ENCODE measurements at regions not wholly inside any gene's neighbourhood (a gene's known extent, or its start where the extent isn't known, plus 50 kb on each side); places are given as distances from the start of the nearest gene placed in this dataset.
"Not testable (repeated sequence)": the region's sequence is repeated elsewhere in the genome, so short reads cannot be mapped to it uniquely, and the experiment has no call there.

- intact Hi-C loops (cut with DNase I): no loop called here
- ATAC-seq (no peak), DNase-seq (ENCODE audit: low spot score) (no peak)
Observed at GRCh38 chr5:164115420-164115819, 610.0 kb downstream of the MAT2B start.

- DNase-seq (ENCODE audit: low spot score): no peak
- intact Hi-C loops (cut with DNase I): no loop called here
- ATAC-seq: no peak
Observed at GRCh38 chr5:164119806-164120447, 614.5 kb downstream of the MAT2B start.

DNA sequence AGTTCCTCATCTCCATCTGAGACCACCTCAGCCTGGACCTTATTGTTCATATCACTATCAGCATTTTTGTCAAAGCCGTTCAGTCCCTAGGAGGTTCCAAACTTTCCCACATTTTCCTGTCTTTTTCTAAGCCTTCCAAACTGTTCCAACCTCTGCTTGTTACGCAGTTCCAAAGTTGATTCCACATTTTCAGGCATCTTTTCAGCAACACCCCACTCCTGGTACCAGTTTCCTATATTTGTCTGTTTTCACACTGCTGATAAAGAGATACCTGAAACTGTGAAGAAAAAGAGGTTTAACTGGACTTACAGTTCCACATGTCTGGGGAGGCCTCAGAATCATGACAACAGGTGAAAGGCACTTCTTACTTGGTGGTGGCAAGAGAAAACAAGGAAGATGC lies 622.1 kb downstream of the MAT2B start:
- DNase-seq (ENCODE audit: low spot score): no peak
- no peak for ATAC-seq
- intact Hi-C loops (cut with DNase I): no loop called here

GRCh38 chr5:164132358-164132757 lies 626.9 kb downstream of the MAT2B start:
- DNase-seq (ENCODE audit: low spot score): no peak
- intact Hi-C loops (cut with DNase I): no loop called here
- no peak for ATAC-seq

DNA sequence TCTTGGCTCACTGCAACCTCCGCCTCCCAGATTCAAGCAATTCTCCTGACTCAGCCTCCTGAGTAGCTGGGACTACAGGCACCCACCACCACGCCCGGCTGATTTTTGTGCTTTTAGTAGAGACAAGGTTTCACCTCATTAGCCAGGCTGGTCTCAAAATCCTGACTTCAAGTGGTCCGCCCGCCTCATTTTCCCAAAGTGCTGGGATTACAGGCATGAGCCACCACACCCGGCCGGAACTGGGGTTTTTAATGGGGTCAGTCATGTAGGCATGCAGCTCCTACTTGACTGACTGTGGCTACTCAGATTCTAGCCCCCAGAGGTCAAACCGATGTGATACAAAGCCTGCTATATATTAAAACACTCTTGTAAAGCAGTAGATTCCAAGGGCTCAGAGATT lies 631.7 kb downstream of the MAT2B start:
- DNase-seq (ENCODE audit: low spot score) (no peak), ATAC-seq (no peak)
- intact Hi-C loops (cut with DNase I): no loop called here

DNA sequence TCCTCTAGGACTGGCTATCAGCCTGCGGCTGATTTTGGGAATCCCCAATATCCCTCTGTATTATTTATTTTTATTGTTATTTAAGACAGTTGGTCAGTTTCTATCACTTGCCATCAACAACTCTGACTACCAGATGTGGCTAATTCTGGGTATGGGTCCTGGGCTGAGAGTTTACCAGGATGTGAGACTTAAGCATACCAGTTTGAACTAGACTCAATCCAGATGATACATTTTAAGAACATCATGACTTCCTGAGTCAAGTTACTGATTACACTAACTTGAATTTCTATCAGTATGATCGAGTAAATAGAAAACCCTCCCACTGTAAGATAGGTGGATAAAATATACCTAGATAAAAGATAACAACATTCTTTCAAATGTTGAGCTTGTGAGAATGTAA lies 634.0 kb downstream of the MAT2B start:
- intact Hi-C loops (cut with DNase I): no loop called here

DNA sequence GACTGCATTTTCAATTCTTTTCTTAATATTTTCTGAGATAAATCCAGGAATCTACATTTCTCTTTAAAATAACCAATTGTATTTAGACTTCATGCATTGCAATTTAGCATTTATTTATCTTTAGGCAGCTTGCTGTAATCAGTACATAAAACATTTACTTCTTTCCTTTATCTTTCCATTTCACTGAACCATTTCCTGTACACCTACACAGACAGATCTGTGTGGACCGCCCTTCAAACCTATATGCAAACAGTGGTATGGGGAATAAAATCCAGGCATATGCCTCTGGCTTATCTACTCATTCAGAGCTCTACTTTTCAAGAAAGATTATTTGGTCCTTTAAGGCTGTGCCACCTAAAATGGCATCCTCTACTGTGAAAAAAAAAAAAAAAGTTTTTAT lies 640.0 kb downstream of the MAT2B start:
- ATAC-seq (no peak), DNase-seq (ENCODE audit: low spot score) (no peak)
- intact Hi-C loops (cut with DNase I): no loop called here

More for the DNA sequence above, 634.0 kb downstream of the MAT2B start:
- ATAC-seq (no peak), DNase-seq (ENCODE audit: low spot score) (no peak)

- intact Hi-C loops (cut with DNase I): no loop called here
- ATAC-seq: no peak
Observed at GRCh38 chr5:164146223-164146622, 640.8 kb downstream of the MAT2B start.

GRCh38 chr5:164148292-164148691 lies 642.9 kb downstream of the MAT2B start:
- intact Hi-C loops (cut with DNase I): no loop called here
- DNase-seq (ENCODE audit: low spot score) (no peak), ATAC-seq (no peak)

More at GRCh38 chr5:164146223-164146622, 640.8 kb downstream of the MAT2B start:
- no peak for DNase-seq (ENCODE audit: low spot score)

- ATAC-seq; intact Hi-C loops (cut with DNase I); DNase-seq (ENCODE audit: low spot score): not testable (repeated sequence)
Observed at GRCh38 chr5:164152539-164152938, 647.1 kb downstream of the MAT2B start.

- ATAC-seq: no peak
- intact Hi-C loops (cut with DNase I): no loop called here
- no peak for DNase-seq (ENCODE audit: low spot score)
Observed at GRCh38 chr5:164153469-164154172, 648.2 kb downstream of the MAT2B start.

GRCh38 chr5:164170814-164171213 lies 665.4 kb downstream of the MAT2B start:
- intact Hi-C loops (cut with DNase I): no loop called here
- no peak for ATAC-seq
- DNase-seq (ENCODE audit: low spot score): no peak

DNA sequence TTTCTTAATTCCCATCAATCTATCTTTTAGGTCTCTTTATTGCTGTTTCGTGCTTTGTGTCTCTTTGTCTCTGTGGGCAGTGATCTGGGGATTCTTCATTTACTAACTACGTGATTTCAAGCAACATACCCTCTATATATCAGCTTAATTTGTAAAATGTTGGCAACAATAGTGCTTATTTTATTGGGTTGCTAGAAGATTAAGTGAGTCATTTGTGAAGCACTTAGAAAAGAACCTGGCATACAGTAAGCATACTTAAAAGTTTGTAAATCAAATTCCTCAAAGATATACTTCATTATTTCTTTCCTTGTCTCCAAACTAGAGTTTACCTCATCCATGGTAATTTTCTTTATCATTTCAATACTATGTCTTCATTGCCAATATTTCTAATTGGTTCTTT lies 669.7 kb downstream of the MAT2B start:
- ATAC-seq: no peak
- DNase-seq (ENCODE audit: low spot score): no peak
- intact Hi-C loops (cut with DNase I): no loop called here

- intact Hi-C loops (cut with DNase I): no loop called here
- DNase-seq (ENCODE audit: low spot score): no peak
- no peak for ATAC-seq
Observed at GRCh38 chr5:164179406-164179805, 674.0 kb downstream of the MAT2B start.

DNA sequence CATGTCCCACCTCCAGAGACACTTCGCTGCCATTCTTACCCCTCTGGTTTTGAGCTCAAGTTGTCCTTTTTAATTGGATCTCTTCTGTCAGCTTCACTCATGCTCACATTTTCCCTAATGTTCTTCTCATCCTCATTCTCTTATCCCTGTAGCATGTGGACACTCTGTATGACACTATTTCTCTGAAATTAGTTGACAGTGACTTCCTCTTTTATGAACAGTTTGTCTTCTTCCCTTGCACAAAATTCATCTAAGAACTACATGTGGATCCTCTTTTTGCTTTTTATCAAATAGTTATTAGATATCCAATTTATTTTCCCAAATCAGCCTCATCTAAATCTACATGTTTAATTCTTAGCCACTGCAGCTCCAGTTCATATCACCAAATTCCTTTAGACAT lies 676.2 kb downstream of the MAT2B start:
- intact Hi-C loops (cut with DNase I): no loop called here
- no peak for ATAC-seq
- DNase-seq (ENCODE audit: low spot score): no peak

DNA sequence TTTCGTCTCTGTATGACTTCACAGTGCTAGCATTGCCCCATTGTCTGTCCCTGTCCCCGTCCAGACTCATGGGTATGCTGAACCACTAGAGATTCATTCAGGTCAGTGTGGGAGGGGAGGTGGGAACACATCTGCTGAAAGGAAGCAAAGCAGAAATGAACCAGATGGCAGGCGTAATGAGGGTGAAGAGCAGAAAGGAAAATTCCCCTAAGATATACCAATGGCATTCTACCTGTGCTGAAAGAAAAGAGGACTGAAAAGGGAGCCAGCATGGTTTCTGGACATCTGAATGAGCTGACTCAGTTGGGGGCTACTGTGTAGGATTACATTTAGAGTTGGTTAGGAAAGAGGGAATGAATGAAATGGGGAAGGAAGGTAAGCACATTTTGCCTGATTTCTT lies 678.7 kb downstream of the MAT2B start:
- intact Hi-C loops (cut with DNase I): no loop called here
- DNase-seq (ENCODE audit: low spot score) (no peak), ATAC-seq (no peak)

GRCh38 chr5:164185000-164185399 lies 679.6 kb downstream of the MAT2B start:
- intact Hi-C loops (cut with DNase I): no loop called here
- ATAC-seq: no peak
- no peak for DNase-seq (ENCODE audit: low spot score)

GRCh38 chr5:164186550-164186949 lies 681.1 kb downstream of the MAT2B start:
- no peak for ATAC-seq
- intact Hi-C loops (cut with DNase I): no loop called here
- no peak for DNase-seq (ENCODE audit: low spot score)

GRCh38 chr5:164187785-164188184 lies 682.4 kb downstream of the MAT2B start:
- DNase-seq (ENCODE audit: low spot score) (no peak), ATAC-seq (no peak)
- intact Hi-C loops (cut with DNase I): no loop called here

DNA sequence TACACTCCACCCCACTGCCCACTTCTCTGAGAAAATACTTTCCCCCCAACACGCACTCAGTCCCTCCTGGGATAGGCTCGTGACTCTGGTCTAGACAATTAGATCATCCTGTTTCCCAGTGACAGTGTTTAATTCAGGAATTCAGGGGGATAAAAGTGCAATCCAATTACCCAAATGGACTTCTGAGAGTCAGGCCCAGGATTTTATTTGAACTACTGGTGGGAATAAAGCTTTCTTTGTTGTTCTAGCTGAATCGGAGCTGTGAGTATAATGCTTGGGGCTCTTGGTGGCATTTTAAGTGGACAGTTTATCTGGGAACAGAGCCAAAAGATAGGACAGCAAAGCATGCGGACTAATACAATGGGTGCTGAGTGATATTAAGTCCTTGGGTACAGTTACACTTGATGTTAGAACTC lies 683.3 kb downstream of the MAT2B start:
- DNase-seq (ENCODE audit: low spot score): no peak
- ATAC-seq: no peak
- intact Hi-C loops (cut with DNase I): no loop called here

DNA sequence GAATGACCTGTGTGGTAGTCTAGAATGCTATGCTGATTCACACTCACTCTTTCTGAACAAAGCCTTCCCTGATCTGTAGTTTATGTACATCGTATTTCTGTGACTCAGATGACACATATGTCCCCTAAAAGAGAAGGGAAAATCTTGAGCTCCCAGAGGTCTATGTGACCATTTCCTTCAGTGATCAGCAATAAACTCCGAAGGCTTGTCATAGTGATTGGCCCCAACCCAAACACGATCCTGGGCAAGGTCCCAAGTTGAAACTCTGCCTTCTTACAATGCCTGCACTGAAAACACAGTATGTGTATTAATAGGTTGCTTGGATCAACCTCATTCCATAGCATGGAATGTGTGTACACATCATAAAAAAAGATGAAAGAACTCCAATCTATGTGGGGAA lies 685.8 kb downstream of the MAT2B start:
- DNase-seq (ENCODE audit: low spot score): no peak
- ATAC-seq: no peak
- intact Hi-C loops (cut with DNase I): no loop called here

Data from sciatic nerve (tissue), 2 donors.